ENCODE measurements at regions not wholly inside any gene's neighbourhood (a gene's known extent, or its start where the extent isn't known, plus 50 kb on each side); places are given as distances from the start of the nearest gene placed in this dataset.

GRCh38 chr2:221802089-221802488 lies 230.0 kb upstream of the EPHA4 start:
- Histone ChIP-seq H3K27me3 (ENCODE audit: low read depth, low read length) (no peaks in the 10 kb centered on the region), H3K4me3 (ENCODE audit: low read length) (no peak overlapping the region), H3K79me2 (ENCODE audit: low read length) (no peaks in the 10 kb centered on the region), H3K9me3 (ENCODE audit: insufficient read depth, low read length) (no peaks in the 10 kb centered on the region), H3K4me2 (ENCODE audit: low read length) (no peak overlapping the region), H3K4me1 (ENCODE audit: low read length) (no peaks in the 10 kb centered on the region), H3K36me3 (replicated peaks; ENCODE audit: low read depth, low read length) (no peaks in the 10 kb centered on the region), H4K20me1 (ENCODE audit: insufficient read depth, low read length) (no peaks in the 10 kb centered on the region), H3K27ac (ENCODE audit: low read length) (no peak overlapping the region), H3K9ac (ENCODE audit: low read length) (no peak overlapping the region), H2AFZ (ENCODE audit: low read depth, low read length) (no peak overlapping the region)
- no peak for TF ChIP-seq CTCF (IDR thresholded peaks at IDR 0.05; ENCODE audit: low read depth, low read length)
- TF ChIP-seq EZH2phosphoT487 (IDR thresholded peaks at IDR 0.05; ENCODE audit: low read depth), result no peak

- no peak for TF ChIP-seq CTCF (IDR thresholded peaks at IDR 0.05; ENCODE audit: low read depth, low read length)
- no peak for TF ChIP-seq EZH2phosphoT487 (IDR thresholded peaks at IDR 0.05; ENCODE audit: low read depth)
- Histone ChIP-seq H3K4me3 (ENCODE audit: low read length) (no peak overlapping the region), H3K4me2 (ENCODE audit: low read length) (no peak overlapping the region), H3K27ac (ENCODE audit: low read length) (no peak overlapping the region), H2AFZ (ENCODE audit: low read depth, low read length) (no peak overlapping the region), H3K4me1 (ENCODE audit: low read length) (no peaks in the 10 kb centered on the region), H3K36me3 (replicated peaks; ENCODE audit: low read depth, low read length) (no peaks in the 10 kb centered on the region), H3K9ac (ENCODE audit: low read length) (no peak overlapping the region), H3K79me2 (ENCODE audit: low read length) (no peaks in the 10 kb centered on the region), H3K9me3 (ENCODE audit: insufficient read depth, low read length) (no peaks in the 10 kb centered on the region), H4K20me1 (ENCODE audit: insufficient read depth, low read length) (no peaks in the 10 kb centered on the region), H3K27me3 (ENCODE audit: low read depth, low read length) (no peaks in the 10 kb centered on the region)
Observed at GRCh38 chr2:221792971-221793521, 220.9 kb upstream of the EPHA4 start.

- Histone ChIP-seq H3K79me2 (ENCODE audit: low read length) (no peaks in the 10 kb centered on the region), H3K27me3 (ENCODE audit: low read depth, low read length) (no peaks in the 10 kb centered on the region), H3K4me3 (ENCODE audit: low read length) (no peak overlapping the region), H4K20me1 (ENCODE audit: insufficient read depth, low read length) (no peaks in the 10 kb centered on the region), H3K27ac (ENCODE audit: low read length) (no peak overlapping the region), H3K9me3 (ENCODE audit: insufficient read depth, low read length) (no peaks in the 10 kb centered on the region), H2AFZ (ENCODE audit: low read depth, low read length) (no peak overlapping the region), H3K9ac (ENCODE audit: low read length) (no peak overlapping the region), H3K36me3 (replicated peaks; ENCODE audit: low read depth, low read length) (no peaks in the 10 kb centered on the region), H3K4me1 (ENCODE audit: low read length) (no peaks in the 10 kb centered on the region), H3K4me2 (ENCODE audit: low read length) (no peak overlapping the region)
- TF ChIP-seq CTCF (IDR thresholded peaks at IDR 0.05; ENCODE audit: low read depth, low read length) (no peak), EZH2phosphoT487 (IDR thresholded peaks at IDR 0.05; ENCODE audit: low read depth) (no peak)
Observed at GRCh38 chr2:221791844-221792243, 219.7 kb upstream of the EPHA4 start.

GRCh38 chr2:221787561-221787960 lies 215.5 kb upstream of the EPHA4 start:
- no peak overlapping the region for H2AFZ ChIP-seq (ENCODE audit: low read depth, low read length)
- no peaks in the 10 kb centered on the region for H3K79me2 ChIP-seq (ENCODE audit: low read length)
- no peak overlapping the region for H3K4me3 ChIP-seq (ENCODE audit: low read length)
- no peaks in the 10 kb centered on the region for H3K9me3 ChIP-seq (ENCODE audit: insufficient read depth, low read length)
- H3K4me1 ChIP-seq (ENCODE audit: low read length), result no peaks in the 10 kb centered on the region
- no peaks in the 10 kb centered on the region for H4K20me1 ChIP-seq (ENCODE audit: insufficient read depth, low read length)
- no peak for TF ChIP-seq EZH2phosphoT487 (IDR thresholded peaks at IDR 0.05; ENCODE audit: low read depth)
- TF ChIP-seq CTCF (IDR thresholded peaks at IDR 0.05; ENCODE audit: low read depth, low read length), result no peak
- H3K27me3 ChIP-seq (ENCODE audit: low read depth, low read length), result no peaks in the 10 kb centered on the region
- H3K4me2 ChIP-seq (ENCODE audit: low read length), result no peak overlapping the region
- no peak overlapping the region for H3K9ac ChIP-seq (ENCODE audit: low read length)
- H3K36me3 ChIP-seq (replicated peaks; ENCODE audit: low read depth, low read length), result no peaks in the 10 kb centered on the region
- no peak overlapping the region for H3K27ac ChIP-seq (ENCODE audit: low read length)
